K562 (cell line): ENCODE measurements at regions not wholly inside any gene's neighbourhood (a gene's known extent, or its start where the extent isn't known, plus 50 kb on each side); places are given as distances from the start of the nearest gene placed in this dataset.

Experiments used
- CBFA2T2 ChIP-seq: fragments of 450-650 bp; conservative IDR thresholded peaks from 2 replicates; pipeline ENCODE4 v1.6.1; 2017; ENCODE audit warnings: mild to moderate bottlenecking
- FUS ChIP-seq: fragments of 200-400 bp; formaldehyde crosslinking; optimal IDR thresholded peaks from 2 replicates; pipeline ENCODE3; 2017; ENCODE audit warnings: low read depth, low read length
- GABPB1 ChIP-seq: sonication (generic); formaldehyde crosslinking; IDR thresholded peaks from 2 replicates; pipeline ENCODE4 v1.8.0; 2022; ENCODE audit warnings: mild to moderate bottlenecking, missing genetic modification reagents
- NFIC ChIP-seq: fragments of 450-650 bp; IDR thresholded peaks from 2 replicates; pipeline ENCODE4 v1.6.1; 2017; ENCODE audit warnings: mild to moderate bottlenecking, inconsistent platforms
- NFRKB ChIP-seq: fragments of 450-650 bp; IDR thresholded peaks from 2 replicates; pipeline ENCODE4 v1.6.1; 2016; ENCODE audit warnings: low read depth
- RNF2 ChIP-seq: sonication (generic); IDR thresholded peaks from 2 replicates; pipeline ENCODE4 v1.6.1; 2016
- RUNX1 ChIP-seq: sonication (generic); IDR thresholded peaks from 2 replicates; pipeline ENCODE4 v1.6.1; 2016; ENCODE audit warnings: antibody characterized with exemption, low read depth
- TOE1 ChIP-seq, 2 experiments: fragments of 450-650 bp in 1 of 2; sonication (generic) in 1 of 2; formaldehyde crosslinking in 1 of 2; IDR thresholded peaks; 2 replicates each; pipeline versions ENCODE4 v1.7.1 to v1.8.0; 2016 to 2022; ENCODE audit warnings: borderline replicate concordance in 2 of 2, mild to moderate bottlenecking in 2 of 2, antibody characterized with exemption in 1 of 2, inconsistent platforms in 1 of 2, low read depth in 1 of 2, missing genetic modification reagents in 1 of 2, moderate library complexity in 1 of 2
- ZFP36 ChIP-seq: fragments of 150-350 bp; IDR thresholded peaks from 2 replicates; pipeline ENCODE4 v1.6.1; 2018; ENCODE audit warnings: low read length, low read depth; ENCODE audit not compliant: partially characterized antibody
- ZNF3 ChIP-seq: fragments of 250-450 bp; sonication (Bioruptor Pico); IDR thresholded peaks from 2 replicates; pipeline ENCODE4 v1.5.0; 2021; ENCODE audit warnings: mild to moderate bottlenecking, moderate library complexity
- ZNF766 ChIP-seq: fragments of 200-800 bp; sonication (Bioruptor generic); conservative IDR thresholded peaks from 2 replicates; pipeline ENCODE4 v1.6.1; 2016; ENCODE audit warnings: missing genetic modification characterization, missing compliant biosample characterization
- TF ChIP-seq, protein P1 (sequence below), 2 experiments: fragments of 450-650 bp; formaldehyde crosslinking in 1 of 2; IDR thresholded peaks; 2 replicates each; pipeline versions ENCODE4 v1.4.0 to v1.6.1; 2014 to 2020; ENCODE audit warnings: mild to moderate bottlenecking in 2 of 2, borderline replicate concordance in 1 of 2, low read depth in 1 of 2
- TF ChIP-seq, protein P2 (sequence below): sonication (generic); formaldehyde crosslinking; IDR thresholded peaks from 2 replicates; pipeline ENCODE4 v1.8.1; 2023; ENCODE audit warnings: mild to moderate bottlenecking, missing genetic modification reagents
- TF ChIP-seq, protein P3 (sequence below): sonication (generic); formaldehyde crosslinking; IDR thresholded peaks from 2 replicates; pipeline ENCODE4 v1.8.0; 2023; ENCODE audit warnings: mild to moderate bottlenecking, missing genetic modification reagents

DNA sequence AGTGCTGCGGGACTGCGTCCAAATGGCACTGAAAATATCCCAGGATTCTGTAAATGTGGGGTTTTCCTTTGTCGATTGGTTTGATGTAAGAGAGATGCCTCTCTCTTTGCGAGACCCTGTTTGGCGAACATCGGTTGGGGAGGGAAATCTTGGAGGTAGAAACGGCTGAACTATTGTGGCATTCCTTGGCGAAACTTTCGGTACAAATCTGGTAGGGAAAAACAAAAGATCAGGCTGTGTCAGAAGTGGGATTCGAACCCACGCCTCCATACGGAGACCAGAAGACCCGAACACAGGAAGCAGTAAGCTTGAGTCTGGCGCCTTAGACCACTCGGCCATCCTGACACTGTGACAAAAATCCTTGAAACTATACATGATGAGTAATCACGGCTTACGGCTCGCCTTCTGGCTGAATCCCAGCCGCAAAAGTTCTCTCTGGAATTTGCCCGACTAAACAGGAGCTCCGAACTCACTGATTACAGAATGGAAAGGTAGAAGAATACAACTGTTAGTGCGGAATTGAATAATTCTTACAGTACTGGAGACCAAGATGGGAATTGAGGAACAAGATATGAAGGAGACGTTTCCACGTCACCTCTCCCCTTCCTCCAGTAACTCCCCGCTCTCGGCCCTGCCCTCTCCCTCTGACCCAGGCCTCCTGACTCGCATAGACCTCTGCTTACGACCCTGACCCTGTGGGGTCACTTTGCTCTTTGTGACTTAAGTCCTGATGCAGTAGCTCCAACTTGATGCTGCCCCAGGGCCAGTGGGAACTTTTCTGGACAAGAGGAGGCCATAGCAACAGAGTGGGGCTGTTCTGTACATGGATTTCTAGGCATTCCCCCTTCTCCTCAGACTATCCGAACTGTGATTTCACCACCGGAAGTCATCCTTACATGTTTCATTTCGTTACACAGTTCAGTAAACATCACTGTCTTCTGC, 132.8 kb upstream of the ZNF184 start (continued):
- TF ChIP-seq ZNF3 (CRISPR knock-in tag): no peak
- peak; percentile 71; the same call in 1 of the 2 replicates for TF ChIP-seq RNF2
- TF ChIP-seq TOE1 (IDR thresholded peaks at IDR 0.05; ENCODE audit: borderline replicate concordance): peak; percentile 56; the same call in 1 of the 2 replicates
- TF ChIP-seq TOE1 (CRISPR knock-in tag; IDR thresholded peaks at IDR 0.05; ENCODE audit: borderline replicate concordance, low read depth): 0 out of 2 replicates have a peak, but pooled peaks have one; percentile 30
- no peak for TF ChIP-seq ZNF766
- TF ChIP-seq, protein P1, sequence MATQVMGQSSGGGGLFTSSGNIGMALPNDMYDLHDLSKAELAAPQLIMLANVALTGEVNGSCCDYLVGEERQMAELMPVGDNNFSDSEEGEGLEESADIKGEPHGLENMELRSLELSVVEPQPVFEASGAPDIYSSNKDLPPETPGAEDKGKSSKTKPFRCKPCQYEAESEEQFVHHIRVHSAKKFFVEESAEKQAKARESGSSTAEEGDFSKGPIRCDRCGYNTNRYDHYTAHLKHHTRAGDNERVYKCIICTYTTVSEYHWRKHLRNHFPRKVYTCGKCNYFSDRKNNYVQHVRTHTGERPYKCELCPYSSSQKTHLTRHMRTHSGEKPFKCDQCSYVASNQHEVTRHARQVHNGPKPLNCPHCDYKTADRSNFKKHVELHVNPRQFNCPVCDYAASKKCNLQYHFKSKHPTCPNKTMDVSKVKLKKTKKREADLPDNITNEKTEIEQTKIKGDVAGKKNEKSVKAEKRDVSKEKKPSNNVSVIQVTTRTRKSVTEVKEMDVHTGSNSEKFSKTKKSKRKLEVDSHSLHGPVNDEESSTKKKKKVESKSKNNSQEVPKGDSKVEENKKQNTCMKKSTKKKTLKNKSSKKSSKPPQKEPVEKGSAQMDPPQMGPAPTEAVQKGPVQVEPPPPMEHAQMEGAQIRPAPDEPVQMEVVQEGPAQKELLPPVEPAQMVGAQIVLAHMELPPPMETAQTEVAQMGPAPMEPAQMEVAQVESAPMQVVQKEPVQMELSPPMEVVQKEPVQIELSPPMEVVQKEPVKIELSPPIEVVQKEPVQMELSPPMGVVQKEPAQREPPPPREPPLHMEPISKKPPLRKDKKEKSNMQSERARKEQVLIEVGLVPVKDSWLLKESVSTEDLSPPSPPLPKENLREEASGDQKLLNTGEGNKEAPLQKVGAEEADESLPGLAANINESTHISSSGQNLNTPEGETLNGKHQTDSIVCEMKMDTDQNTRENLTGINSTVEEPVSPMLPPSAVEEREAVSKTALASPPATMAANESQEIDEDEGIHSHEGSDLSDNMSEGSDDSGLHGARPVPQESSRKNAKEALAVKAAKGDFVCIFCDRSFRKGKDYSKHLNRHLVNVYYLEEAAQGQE (IDR thresholded peaks at IDR 0.05; ENCODE audit: borderline replicate concordance): peak; percentile 63
- TF ChIP-seq, protein P1 (CRISPR knock-in tag; IDR thresholded peaks at IDR 0.05; ENCODE audit: low read depth): no peak
- TF ChIP-seq ZFP36: peak; percentile 55
- peak; percentile 88 for TF ChIP-seq NFIC
- TF ChIP-seq NFRKB: peak; percentile 42; the same call in 1 of the 2 replicates
- TF ChIP-seq, protein P2, sequence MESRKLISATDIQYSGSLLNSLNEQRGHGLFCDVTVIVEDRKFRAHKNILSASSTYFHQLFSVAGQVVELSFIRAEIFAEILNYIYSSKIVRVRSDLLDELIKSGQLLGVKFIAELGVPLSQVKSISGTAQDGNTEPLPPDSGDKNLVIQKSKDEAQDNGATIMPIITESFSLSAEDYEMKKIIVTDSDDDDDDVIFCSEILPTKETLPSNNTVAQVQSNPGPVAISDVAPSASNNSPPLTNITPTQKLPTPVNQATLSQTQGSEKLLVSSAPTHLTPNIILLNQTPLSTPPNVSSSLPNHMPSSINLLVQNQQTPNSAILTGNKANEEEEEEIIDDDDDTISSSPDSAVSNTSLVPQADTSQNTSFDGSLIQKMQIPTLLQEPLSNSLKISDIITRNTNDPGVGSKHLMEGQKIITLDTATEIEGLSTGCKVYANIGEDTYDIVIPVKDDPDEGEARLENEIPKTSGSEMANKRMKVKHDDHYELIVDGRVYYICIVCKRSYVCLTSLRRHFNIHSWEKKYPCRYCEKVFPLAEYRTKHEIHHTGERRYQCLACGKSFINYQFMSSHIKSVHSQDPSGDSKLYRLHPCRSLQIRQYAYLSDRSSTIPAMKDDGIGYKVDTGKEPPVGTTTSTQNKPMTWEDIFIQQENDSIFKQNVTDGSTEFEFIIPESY (CRISPR knock-in tag): peak; percentile 71
- TF ChIP-seq FUS: no peak
- TF ChIP-seq, protein P3, sequence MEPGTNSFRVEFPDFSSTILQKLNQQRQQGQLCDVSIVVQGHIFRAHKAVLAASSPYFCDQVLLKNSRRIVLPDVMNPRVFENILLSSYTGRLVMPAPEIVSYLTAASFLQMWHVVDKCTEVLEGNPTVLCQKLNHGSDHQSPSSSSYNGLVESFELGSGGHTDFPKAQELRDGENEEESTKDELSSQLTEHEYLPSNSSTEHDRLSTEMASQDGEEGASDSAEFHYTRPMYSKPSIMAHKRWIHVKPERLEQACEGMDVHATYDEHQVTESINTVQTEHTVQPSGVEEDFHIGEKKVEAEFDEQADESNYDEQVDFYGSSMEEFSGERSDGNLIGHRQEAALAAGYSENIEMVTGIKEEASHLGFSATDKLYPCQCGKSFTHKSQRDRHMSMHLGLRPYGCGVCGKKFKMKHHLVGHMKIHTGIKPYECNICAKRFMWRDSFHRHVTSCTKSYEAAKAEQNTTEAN (CRISPR knock-in tag): peak; percentile 69; the same call in 1 of the 2 replicates
- no peak for TF ChIP-seq CBFA2T2
- TF ChIP-seq RUNX1: 0 out of 2 replicates have a peak, but pooled peaks have one; percentile 49
- TF ChIP-seq GABPB1 (CRISPR knock-in tag): no peak; the same call in none of the 2 replicates
